HL-60 (cell line): ENCODE measurements at regions not wholly inside any gene's neighbourhood (a gene's known extent, or its start where the extent isn't known, plus 50 kb on each side); places are given as distances from the start of the nearest gene placed in this dataset.

Experiments
- DNase-seq, 2 experiments: peaks; one replicate each; pipeline ENCODE4 v3.0.0-alpha.2; 2010 to 2020; ENCODE audit warnings: low read depth in 1 of 2, low spot score in 1 of 2
- H3K27ac ChIP-seq: fragments of 250-450 bp; sonication (Bioruptor Pico); replicated peaks from 2 replicates; pipeline ENCODE4 v1.5.1; 2020; ENCODE audit warnings: mild to moderate bottlenecking, moderate library complexity
- H3K27me3 ChIP-seq: fragments of 250-450 bp; sonication (Bioruptor Pico); 2 replicates; pipeline ENCODE4 v1.5.1; 2021; ENCODE audit warnings: mild to moderate bottlenecking, moderate library complexity; ENCODE audit not compliant: insufficient read depth, poor library complexity, severe bottlenecking
- H3K4me3 ChIP-seq: replicated peaks from 2 replicates; pipeline ENCODE4 v1.5.1; 2011; ENCODE audit warnings: mild to moderate bottlenecking, control low read depth, low read length; ENCODE audit not compliant: insufficient read depth
- CTCF ChIP-seq: IDR thresholded peaks from one replicate; pipeline ENCODE4 v1.5.1; 2011; ENCODE audit warnings: low read length, control low read depth, inconsistent platforms; ENCODE audit not compliant: insufficient read depth
- GABPA ChIP-seq: IDR thresholded peaks from 2 replicates; pipeline ENCODE4 v1.6.1; 2012; ENCODE audit warnings: low read depth
- POLR2AphosphoS5 ChIP-seq: IDR thresholded peaks from 2 replicates; pipeline ENCODE4 v1.6.1; 2012; ENCODE audit warnings: low read depth
- REST ChIP-seq: IDR thresholded peaks from 2 replicates; pipeline ENCODE4 v1.6.1; 2012; ENCODE audit warnings: low read depth; ENCODE audit not compliant: insufficient replicate concordance
- SPI1 ChIP-seq: IDR thresholded peaks from 2 replicates; pipeline ENCODE4 v1.6.1; 2012; ENCODE audit warnings: low read depth, mild to moderate bottlenecking, borderline replicate concordance

- H3K27ac ChIP-seq = no peak overlapping the region
- H3K27me3 ChIP-seq = no peaks in the 10 kb centered on the region
- H3K4me3 ChIP-seq = no peak overlapping the region
- TF ChIP-seq GABPA (no peak), POLR2AphosphoS5 (no peak), REST (no peak), SPI1 (no peak)
- DNase-seq = no peak
Measured at GRCh38 chr1:99107680-99108079, 103.0 kb upstream of the PLPPR5 start.

GRCh38 chr1:99110140-99111041 lies 105.7 kb upstream of the PLPPR5 start:
- TF ChIP-seq CTCF (no peak), POLR2AphosphoS5 (no peak), SPI1 (no peak)
- no peak overlapping the region for H3K4me3 ChIP-seq
- no peak for DNase-seq
- H3K27ac ChIP-seq = no peak overlapping the region
- H3K27me3 ChIP-seq = no peaks in the 10 kb centered on the region

GRCh38 chr1:99115231-99115630 lies 110.6 kb upstream of the PLPPR5 start:
- DNase-seq = no peak
- Histone ChIP-seq H3K27me3 (no peaks in the 10 kb centered on the region), H3K27ac (no peak overlapping the region), H3K4me3 (no peak overlapping the region)
- TF ChIP-seq REST = no peak
- no peak for TF ChIP-seq POLR2AphosphoS5
- TF ChIP-seq CTCF = no peak
- TF ChIP-seq GABPA = no peak
- TF ChIP-seq SPI1 = no peak

GRCh38 chr1:99119188-99119587 lies 114.5 kb upstream of the PLPPR5 start:
- no peak overlapping the region for H3K4me3 ChIP-seq
- H3K27me3 ChIP-seq = no peaks in the 10 kb centered on the region
- TF ChIP-seq SPI1 (no peak), GABPA (no peak), POLR2AphosphoS5 (no peak), CTCF (no peak)
- DNase-seq = no peak
- H3K27ac ChIP-seq = no peak overlapping the region
